PC-9 (cell line): ENCODE measurements at regions not wholly inside any gene's neighbourhood (a gene's known extent, or its start where the extent isn't known, plus 50 kb on each side); places are given as distances from the start of the nearest gene placed in this dataset.

Experiments
- EZH2 ChIP-seq: fragments of 200-600 bp; sonication (generic); IDR thresholded peaks from 2 replicates; pipeline ENCODE4 v1.8.0; 2017; ENCODE audit warnings: antibody characterized with exemption, low read depth
- TF ChIP-seq, protein P1 (sequence below): fragments of 200-600 bp; sonication (generic); conservative IDR thresholded peaks from 2 replicates; pipeline ENCODE4 v1.6.1; 2017; ENCODE audit warnings: mixed run types, antibody characterized with exemption, mild to moderate bottlenecking, moderate library complexity

- TF ChIP-seq, protein P1, sequence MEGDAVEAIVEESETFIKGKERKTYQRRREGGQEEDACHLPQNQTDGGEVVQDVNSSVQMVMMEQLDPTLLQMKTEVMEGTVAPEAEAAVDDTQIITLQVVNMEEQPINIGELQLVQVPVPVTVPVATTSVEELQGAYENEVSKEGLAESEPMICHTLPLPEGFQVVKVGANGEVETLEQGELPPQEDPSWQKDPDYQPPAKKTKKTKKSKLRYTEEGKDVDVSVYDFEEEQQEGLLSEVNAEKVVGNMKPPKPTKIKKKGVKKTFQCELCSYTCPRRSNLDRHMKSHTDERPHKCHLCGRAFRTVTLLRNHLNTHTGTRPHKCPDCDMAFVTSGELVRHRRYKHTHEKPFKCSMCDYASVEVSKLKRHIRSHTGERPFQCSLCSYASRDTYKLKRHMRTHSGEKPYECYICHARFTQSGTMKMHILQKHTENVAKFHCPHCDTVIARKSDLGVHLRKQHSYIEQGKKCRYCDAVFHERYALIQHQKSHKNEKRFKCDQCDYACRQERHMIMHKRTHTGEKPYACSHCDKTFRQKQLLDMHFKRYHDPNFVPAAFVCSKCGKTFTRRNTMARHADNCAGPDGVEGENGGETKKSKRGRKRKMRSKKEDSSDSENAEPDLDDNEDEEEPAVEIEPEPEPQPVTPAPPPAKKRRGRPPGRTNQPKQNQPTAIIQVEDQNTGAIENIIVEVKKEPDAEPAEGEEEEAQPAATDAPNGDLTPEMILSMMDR = no peak
- TF ChIP-seq EZH2 = no peak
Observed at GRCh38 chr16:87182759-87183158, 134.4 kb downstream of the C16orf95 start.
